NCI-H2196 (cell line): ENCODE measurements at regions not wholly inside any gene's neighbourhood (a gene's known extent, or its start where the extent isn't known, plus 50 kb on each side); places are given as distances from the start of the nearest gene placed in this dataset.
"Not testable (repeated sequence)": the region's sequence is repeated elsewhere in the genome, so short reads cannot be mapped to it uniquely, and the experiment has no call there.

Experiments
- DNase-seq: peaks from one replicate; lab custom pipeline; 2025; ENCODE audit not compliant: unreplicated experiment; lab: John Stamatoyannopoulos, UW

DNA sequence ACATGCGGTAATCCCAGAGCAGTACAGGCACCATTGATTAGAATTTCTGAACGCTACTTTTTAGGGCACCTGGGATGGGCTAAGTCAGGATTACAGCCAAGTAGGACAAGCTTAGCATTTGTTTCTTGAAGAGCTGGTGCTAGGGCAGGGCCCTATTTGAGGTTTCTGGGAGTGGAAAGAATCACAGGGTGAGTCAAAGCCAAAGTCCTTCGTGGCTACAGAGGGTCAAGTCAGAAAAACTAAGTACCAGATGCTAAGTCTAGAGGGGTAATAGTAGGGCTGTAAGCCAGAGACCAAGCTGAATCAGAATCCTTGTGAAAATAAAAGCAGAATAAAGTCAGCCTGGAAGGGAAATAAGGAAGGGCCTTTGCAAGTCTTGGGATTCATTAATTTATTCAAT, 448.6 kb downstream of the ZIC3 start:
- no peak for DNase-seq

DNA sequence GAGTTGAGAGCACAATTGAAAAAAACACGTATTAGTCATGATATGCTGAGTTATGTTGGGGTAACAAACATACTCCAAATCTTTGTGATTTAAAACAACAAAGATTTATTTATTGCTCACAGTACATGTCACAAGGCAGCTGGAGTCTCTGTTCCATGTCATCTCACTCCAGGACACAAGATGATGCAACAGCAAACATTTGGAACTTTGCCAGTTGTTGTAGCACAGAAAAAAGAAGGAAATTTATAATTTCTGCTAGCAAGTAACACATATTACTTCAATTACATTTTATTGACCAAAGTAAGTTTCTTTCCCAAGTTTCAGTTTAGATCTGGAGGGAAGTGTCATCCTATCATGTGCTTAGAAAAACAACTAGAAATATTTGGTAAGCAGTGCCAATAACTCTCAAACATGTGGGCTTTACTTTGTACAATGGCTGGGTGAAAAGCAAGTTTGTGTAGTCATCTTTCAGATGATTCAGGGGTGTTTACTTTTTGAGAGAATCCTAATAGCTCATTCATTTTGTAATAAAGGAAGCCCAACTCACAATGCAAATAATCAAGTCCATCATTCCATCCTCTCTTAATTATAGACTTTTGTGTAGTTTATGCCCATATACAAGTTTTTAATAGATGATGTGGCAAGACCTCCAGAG, 452.3 kb downstream of the ZIC3 start:
- no peak for DNase-seq

DNA sequence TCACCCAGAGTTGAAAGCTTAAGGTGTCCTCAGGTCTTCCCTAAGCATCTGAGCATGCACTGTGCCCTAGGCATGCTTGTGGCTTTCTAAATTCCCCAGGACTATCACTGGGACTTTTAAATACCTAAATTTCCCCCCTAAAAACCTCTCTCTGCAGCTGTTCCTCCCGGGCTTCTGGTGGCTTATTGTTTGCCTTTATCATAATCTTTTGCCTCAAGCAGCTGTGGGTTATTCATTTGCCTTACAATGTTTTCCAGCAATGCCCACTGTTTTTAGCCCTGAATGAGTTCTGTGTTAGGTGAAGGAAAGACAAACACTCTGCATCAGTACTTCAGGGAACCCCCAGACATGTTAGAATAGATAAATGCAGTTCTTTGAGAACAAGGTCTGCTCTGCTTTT, 455.0 kb downstream of the ZIC3 start:
- DNase-seq: no peak

DNA sequence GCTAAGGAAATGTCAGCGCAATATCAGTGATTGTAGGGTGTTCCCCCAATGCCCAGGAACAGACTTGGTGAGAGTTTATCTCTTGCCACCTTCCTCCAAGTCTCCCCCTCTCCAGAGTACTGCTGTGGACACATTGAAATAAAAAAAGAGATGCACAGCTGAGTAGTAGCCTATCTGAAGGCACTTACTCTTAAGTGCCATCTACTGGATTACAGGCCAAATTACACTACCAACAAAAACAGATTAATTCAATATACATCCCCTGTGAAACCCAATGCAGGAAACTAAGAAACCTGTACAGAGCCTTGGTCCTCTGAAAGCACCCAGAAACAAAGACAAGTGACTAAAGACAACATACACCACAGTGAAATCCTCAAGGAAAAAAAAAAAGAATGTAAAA, 460.3 kb downstream of the ZIC3 start:
- no peak for DNase-seq

DNA sequence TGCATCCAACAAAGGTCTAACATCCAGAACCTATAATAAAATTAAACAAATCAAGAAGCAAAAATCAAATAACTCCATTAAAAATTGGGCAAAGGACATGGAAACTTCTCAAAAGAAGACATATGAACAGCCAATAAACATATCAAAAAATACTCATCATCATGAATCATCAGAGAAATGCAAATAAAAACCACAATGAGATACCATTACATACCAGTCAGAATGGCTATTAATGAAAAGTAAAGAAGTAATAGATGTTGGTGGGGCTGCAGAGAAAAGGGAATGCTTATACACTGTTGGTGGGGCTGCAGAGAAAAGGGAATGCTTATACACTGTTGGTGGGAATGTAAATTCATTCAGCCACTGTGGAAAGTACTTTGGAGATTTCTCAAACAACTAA, 465.8 kb downstream of the ZIC3 start:
- no peak for DNase-seq

DNA sequence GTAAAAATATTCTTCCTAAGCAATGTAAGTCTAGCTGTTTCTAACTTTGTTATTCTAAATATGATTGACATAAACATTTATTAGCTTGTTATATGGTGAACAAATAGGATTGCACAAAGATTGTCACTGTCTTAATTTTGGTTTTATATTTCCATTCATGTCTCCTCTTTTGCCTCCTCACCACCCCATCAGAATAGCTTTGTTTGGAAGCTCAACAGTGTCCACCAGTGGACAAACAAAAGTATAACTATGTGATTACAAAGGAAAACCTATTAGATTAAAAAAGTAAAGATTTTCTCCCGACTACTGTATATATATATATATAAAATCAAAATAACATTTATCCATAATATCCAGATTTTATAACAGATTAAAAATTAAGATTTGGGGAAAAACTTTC, 468.2 kb downstream of the ZIC3 start:
- no peak for DNase-seq

DNA sequence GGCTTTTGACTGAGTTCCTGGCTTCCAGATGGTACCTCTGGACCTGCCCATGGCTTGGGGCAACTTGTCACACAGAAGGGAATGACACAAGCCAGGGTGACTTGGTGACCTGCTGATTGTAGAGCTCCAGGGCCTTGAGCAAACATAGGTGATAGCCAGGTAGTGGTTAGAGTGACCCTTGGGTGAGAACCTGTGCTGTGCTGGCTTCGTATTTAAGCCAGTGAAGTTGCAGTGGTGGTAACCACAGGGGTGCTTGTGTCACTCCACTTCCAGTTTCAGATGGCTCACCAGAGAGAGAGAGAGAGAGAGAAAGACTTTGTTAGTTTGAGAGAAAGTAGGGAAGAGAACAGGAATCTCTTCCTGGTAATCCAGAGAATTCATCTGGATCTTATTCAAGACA, 471.6 kb downstream of the ZIC3 start:
- no peak for DNase-seq

DNA sequence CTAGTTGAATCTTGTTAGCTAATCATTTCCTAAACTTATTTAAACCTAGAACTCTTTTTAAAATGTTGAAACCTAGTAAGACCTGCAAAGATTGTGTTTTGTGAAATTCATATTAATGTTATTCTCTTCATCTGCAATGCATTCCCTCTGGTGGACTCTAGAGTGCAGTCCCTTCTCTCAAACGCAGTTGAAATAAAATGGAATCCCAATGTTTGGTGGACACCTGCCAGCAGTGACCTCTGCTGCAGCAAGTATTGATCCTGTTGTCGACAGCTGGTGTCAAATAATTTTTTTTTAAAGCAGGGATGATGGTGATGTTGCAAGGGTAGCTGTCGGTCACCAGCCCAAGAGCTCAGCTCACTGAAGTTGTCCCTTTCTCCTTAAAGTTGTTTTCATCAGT, 492.0 kb downstream of the ZIC3 start:
- no peak for DNase-seq

DNA sequence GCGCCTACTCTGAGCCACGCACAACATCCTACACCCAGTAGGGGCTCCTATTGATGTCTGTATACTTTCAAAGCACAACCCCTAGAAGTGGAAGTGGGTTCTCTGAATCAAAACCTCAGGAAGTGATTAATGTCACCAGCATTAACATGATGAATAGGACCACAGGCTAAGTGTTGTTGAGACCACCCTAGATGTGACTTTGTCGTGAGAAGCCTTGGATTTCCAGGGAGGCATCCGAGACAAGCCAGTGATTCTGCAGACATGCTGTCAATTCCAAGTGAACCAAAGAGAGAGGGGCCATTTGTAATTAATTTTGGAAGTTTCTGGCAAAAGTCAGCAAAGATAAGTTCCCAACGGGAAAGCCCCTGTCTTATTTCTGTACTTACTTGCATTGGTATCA, 493.0 kb downstream of the ZIC3 start:
- DNase-seq: no peak

DNA sequence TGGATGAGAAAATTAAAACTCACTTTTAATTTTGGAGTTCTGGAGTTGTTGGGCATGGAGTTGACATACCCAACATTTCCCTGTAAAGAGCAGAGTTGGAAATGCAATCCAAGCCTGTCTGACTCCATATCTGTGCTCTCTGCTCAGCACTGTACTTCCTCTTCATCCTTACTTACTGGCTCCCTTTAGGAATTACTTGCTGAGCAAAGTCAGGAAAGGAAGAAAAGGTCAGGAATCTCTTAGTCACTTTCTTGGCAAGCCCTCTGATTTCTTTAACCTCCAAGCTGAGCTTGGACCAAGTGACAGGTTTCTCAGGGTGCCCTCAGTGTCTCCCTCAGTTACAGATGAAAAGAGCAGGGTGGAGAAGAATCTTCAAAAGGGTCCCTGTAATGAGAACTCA, 501.5 kb downstream of the ZIC3 start:
- no peak for DNase-seq

DNA sequence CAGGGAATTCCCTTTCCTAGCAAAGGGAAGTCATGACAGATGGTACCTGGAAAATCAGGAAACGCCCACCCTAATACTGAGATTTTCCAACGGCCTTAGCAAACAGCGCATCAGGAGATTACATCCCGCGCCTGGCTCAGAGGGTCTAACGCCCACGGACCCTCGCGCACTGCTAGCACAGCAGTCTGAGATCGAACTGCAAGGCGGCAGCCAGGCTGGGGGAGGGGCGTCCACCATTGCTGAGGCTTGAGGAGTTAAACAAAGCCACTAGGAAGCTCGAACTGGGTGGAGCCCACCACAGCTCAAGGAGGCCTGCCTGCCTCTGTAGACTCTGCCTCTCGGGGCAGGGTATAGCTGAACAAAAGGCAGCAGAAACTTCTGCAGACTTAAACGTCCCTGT, 507.7 kb downstream of the ZIC3 start:
- DNase-seq: no peak

DNA sequence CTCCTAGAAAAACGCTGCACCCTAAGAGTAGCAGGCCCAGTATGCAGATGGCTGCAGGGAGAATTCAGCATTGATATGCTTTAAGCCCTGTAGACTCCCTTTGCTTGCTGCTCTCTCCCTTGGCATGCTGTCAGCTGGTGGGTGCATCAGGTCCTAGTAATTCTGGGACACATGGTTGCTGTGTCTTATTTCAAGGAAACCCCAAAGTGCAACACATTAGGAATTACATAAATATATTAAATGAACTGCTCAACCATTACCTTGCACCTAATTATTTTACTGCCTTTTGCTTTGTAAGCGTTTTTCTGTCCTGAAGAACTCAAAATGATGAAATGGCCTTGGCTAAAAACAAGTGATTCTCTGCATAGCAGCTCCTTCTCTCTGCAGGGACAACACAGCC, 516.3 kb downstream of the ZIC3 start:
- no peak for DNase-seq

DNA sequence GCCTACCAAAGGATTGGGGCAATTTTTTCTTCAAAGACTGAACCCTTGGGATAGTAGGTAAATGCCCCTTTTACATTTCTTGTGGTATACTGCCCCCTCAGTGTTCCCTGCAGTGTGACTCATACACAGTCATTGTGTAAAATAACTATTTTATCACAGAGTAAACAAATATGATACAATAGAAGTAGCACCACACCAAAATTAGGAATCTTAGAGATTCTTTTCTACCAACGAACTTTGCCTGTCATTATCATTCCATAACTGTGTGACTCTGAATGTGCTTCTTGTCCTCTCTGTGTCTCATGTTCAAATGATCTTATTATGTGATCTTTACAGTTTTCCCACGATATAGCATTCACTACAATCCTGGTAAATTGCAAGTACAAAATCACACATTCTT, 517.0 kb downstream of the ZIC3 start:
- DNase-seq: no peak

DNA sequence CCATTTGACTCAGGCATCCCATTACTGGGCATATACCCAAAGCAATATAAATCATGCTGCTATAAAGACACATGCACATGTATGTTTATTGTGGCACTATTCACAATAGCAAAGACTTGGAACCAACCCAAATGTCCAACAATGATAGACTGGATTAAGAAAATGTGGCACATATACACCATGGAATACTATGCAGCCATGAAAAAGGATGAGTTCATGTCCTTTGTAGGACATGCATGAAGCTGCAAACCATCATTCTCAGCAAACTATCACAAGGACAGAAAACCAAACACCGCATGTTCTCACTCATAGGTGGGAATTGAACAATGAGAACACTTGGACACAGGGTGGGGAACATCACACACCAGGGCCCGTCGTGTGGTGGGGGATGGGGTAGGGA, 545.0 kb downstream of the ZIC3 start:
- DNase-seq: not testable (repeated sequence)

DNA sequence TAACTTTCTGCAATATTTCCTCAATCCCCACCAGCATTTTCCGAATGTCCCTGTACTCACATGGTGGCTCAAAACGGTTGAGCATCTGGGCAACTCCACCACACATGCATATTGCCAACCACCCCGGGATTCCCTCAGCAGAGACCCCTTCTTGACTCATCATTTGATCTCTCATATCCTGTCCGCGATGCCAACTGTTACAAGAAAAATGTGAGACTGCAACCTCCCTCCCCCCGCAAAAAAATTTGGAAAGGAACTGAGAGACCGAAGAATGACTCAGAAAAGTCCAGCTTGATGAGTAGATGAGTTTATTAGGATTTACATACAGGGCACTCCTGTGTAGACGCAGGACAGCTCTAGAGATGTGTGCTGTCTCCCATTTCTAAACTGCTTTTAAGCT, 561.4 kb downstream of the ZIC3 start:
- DNase-seq: no peak

DNA sequence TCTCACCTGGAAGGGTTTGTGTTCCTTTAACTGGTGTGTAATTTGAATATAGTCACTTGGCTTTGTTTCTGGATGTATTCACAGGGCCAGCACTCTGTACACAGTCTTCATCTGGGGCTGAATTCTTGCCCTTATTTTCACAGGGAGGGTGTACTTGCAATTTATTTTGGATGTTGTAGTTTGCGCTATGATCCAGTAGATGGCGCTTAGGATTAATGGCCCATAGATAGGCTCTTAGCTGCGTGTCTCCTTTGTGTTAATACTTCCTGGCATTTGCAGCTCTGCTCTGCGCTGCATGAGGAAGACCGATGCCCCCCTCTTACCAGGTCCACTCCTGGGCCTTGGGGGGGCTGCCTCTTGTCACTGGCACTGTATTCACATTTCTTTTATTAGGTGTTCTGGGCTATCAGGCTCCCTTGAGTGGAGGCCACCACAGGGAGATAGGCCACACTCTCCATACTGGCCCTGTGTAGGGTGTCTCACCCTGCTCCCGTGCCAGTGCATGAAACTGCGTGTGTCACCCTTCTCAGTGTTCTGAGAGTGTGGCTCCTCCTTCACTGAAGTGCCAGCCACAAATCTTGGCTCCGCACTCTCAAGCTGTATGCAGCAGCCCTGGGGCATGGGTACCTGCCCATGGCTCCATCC, 562.2 kb downstream of the ZIC3 start:
- DNase-seq: peak; percentile 7

DNA sequence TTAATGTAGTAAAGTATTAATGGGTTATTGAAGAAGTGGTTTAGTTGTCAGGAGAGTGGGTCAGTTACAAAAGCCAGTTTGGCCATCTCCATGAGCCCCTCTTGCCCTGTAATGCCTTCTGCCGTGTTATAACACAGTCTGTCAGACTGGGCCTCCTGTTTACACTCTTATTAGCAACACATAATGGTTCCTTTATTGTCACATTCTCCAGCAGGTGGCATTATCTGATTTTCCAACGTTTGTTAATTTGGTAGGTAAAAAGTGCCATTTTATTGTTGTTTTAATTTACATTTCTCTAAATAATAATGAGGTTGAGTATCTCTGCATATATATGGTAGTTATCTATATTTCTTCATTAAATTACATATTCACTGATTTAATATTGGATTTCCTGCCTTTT, 560.8 kb downstream of the FGF13 start:
- no peak for DNase-seq

DNA sequence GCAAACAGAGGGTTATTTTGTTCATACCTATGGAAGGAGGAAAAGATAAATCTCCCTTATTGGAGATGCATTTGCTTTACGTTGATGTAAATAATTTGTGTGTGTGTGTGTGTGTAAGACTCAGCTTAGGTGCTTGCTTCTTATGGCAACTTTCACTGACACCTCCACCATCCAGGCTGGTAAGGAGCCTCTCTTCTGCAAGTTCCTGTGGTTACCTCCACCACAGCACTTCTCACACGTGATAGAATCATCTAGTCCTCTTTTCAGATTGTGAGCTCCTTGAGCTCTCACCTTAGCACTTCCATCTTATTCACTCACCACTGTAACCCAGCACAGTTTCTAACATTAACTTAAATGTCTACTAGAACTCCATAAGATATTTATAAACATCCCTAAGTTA, 553.7 kb downstream of the FGF13 start:
- DNase-seq: no peak

DNA sequence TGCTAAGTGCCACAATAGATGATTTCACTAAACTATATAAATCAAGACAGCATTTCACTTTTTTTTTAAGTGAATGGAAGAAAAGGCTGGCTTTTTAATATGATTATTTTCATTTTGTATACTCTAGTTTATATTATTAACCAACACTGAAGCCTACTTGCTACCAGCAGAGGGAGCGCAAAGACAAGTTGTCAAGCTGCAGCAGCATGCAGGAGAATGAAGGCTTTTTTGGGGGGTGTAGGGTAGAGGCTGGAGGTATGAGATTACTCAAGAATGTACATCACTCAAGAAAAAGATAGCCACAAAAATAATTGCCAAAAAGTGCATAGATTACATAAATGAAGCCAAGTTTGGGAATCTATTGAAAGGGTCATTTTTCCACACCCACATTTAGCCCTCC, 519.5 kb downstream of the FGF13 start:
- DNase-seq: peak; percentile 9

DNA sequence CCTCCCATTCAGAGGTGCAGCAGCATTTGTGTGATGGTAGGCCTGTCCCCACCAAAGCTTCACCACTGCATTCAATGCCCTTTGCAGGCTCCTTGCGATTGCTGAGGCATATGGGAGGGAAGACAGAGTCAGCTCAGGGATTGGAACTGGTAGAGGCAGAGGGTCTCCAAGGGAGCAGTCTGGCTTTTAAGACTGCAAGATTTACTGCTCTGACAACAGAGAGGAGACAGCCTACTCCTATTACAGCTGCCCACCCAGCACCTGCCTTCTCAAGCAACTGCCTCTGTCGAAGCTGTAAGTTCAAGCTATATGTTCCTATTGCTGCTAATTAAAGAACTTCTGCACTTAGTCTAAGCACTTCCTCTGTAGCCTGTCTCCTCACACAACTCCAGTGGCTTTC, 481.8 kb downstream of the FGF13 start:
- no peak for DNase-seq

DNA sequence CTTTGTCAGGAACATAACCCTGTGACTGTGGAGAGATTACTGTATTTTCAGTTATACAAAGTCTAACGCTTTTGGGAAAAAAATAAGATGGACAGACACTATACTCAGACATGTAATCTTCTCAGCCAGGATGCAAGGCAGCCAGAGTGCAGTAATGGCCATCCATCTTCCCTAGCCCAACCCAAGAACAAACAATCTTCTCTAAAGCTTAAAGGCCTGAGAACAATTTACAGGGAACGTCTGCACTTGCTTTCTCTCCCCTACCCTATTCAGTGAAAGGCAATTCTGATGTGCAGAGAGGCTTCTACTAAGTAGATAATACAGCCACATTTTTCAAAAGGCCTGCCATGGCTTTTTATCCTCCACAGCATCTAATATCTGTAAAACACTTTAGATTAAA, 471.3 kb downstream of the FGF13 start:
- DNase-seq: no peak

DNA sequence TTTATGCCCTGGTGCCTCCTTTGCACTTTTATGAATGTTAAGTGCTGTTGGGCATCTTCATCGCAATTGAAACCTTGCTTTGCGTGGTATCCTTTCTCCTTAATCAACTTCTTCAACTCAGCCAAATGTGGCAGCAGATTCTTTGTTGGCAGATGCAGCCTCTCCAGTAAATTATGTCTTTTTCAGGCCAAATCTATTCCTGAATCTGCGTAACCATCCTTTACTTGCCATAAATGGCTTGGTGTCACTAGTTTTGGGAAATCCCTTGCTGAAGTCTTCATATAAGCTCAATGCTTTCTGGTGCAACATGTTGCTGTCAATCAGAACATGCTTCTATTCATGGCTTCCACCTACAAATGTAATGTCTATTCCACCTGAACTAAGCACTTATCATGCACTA, 457.5 kb downstream of the FGF13 start:
- DNase-seq: no peak

DNA sequence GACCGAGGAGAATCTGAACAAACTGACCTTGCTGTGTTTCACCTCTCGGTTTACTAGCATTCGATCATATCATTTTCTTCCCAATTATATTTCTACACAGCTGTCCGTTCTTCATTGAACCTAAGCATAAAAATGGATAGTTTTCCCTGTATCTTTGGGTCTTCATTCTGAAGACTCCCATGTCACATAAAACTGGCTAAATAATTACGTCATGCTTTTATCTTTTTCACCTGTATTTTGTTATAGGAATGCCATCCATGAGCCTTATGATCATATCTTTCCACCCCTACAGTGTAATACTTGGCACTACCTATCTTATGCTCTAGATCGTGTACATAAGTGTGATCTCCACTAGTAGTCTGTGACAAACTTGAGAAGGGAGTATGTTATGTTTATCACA, 456.1 kb downstream of the FGF13 start:
- DNase-seq: no peak
